ENCODE measurements at regions not wholly inside any gene's neighbourhood (a gene's known extent, or its start where the extent isn't known, plus 50 kb on each side); places are given as distances from the start of the nearest gene placed in this dataset.

DNA sequence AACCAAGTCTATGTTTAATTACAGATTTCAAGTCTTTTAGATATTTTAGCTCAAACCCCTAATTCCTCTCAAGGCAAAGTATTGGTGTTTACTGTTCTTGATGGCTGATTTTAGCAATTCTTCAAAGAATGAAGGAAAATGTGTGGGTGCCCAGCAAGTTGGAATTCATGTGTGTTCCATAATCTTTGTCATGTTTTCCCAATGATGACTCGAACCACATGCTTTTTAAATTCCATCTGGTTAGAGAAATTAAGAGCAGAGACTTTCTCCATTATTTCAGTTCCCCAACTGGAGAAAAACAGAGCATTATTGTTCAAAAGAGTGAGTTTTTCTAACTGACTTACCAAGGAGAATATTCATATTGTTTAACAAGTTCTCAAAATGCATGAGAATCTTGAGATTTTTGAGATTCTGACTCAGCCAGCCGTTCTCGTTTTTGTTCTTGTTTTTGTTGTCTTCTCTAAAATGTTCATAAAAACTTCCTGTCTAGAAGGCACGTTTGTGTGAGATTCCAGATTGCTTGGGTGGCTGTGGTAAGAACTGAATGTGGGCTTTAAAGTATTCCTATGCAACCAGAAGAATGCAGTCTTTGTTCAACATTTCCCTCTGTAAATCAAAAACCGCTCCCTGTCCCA, 404.7 kb downstream of the IRS2 start:
- Mint-ChIP-seq H3K4me3 (no peak overlapping the region), H3K36me3 (ENCODE audit: low read depth) (no peaks in the 10 kb centered on the region), H3K27me3 (ENCODE audit: low read depth) (no peaks in the 10 kb centered on the region), H3K27ac (no peak overlapping the region), H3K9me3 (no peaks in the 10 kb centered on the region), H3K4me1 (no peaks in the 10 kb centered on the region)
- TF ChIP-seq, protein P1, sequence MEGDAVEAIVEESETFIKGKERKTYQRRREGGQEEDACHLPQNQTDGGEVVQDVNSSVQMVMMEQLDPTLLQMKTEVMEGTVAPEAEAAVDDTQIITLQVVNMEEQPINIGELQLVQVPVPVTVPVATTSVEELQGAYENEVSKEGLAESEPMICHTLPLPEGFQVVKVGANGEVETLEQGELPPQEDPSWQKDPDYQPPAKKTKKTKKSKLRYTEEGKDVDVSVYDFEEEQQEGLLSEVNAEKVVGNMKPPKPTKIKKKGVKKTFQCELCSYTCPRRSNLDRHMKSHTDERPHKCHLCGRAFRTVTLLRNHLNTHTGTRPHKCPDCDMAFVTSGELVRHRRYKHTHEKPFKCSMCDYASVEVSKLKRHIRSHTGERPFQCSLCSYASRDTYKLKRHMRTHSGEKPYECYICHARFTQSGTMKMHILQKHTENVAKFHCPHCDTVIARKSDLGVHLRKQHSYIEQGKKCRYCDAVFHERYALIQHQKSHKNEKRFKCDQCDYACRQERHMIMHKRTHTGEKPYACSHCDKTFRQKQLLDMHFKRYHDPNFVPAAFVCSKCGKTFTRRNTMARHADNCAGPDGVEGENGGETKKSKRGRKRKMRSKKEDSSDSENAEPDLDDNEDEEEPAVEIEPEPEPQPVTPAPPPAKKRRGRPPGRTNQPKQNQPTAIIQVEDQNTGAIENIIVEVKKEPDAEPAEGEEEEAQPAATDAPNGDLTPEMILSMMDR (IDR thresholded peaks at IDR 0.05; ENCODE audit: unreplicated experiment in 3 of 3): no peak

- TF ChIP-seq, protein P1 (IDR thresholded peaks at IDR 0.05; ENCODE audit: unreplicated experiment in 3 of 3): no peak
- Mint-ChIP-seq H3K27me3 (ENCODE audit: low read depth) (no peaks in the 10 kb centered on the region), H3K27ac (no peak overlapping the region), H3K4me3 (no peak overlapping the region), H3K4me1 (no peaks in the 10 kb centered on the region), H3K36me3 (ENCODE audit: low read depth) (no peaks in the 10 kb centered on the region), H3K9me3 (no peaks in the 10 kb centered on the region)
These were observed 405.9 kb downstream of the IRS2 start for GRCh38 chr13:109380457-109380856.

DNA sequence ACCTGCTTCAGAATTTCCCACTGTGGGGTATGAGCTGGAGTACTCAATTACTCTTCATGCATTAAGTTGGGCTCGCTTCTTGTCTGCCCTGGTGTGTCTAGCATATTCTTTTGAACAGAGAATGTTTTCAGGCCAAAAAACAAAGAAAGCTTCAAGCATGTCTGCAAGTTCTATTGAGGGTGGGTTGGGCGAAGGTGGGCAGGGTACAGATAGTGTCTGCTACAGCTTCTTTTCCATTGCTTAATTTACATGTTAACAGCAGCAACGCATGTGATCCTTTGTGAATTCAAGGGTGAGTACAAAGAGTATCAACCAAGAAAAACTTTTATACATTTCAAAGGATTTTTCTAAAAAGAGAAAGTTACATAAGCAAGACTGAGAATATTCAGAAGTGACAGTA, 406.5 kb downstream of the IRS2 start:
- no peaks in the 10 kb centered on the region for H3K9me3 Mint-ChIP-seq
- no peak overlapping the region for H3K27ac Mint-ChIP-seq
- no peaks in the 10 kb centered on the region for H3K27me3 Mint-ChIP-seq (ENCODE audit: low read depth)
- TF ChIP-seq, protein P1 (IDR thresholded peaks at IDR 0.05; ENCODE audit: unreplicated experiment in 3 of 3): no peak
- no peaks in the 10 kb centered on the region for H3K4me1 Mint-ChIP-seq
- H3K36me3 Mint-ChIP-seq (ENCODE audit: low read depth): no peaks in the 10 kb centered on the region
- no peak overlapping the region for H3K4me3 Mint-ChIP-seq

GRCh38 chr13:109376936-109377335, 409.4 kb downstream of the IRS2 start:
- TF ChIP-seq, protein P1 (IDR thresholded peaks at IDR 0.05; ENCODE audit: unreplicated experiment in 3 of 3): no peak
- H3K9me3 Mint-ChIP-seq: no peaks in the 10 kb centered on the region
- H3K36me3 Mint-ChIP-seq (ENCODE audit: low read depth): no peaks in the 10 kb centered on the region
- H3K4me3 Mint-ChIP-seq: no peak overlapping the region
- no peak overlapping the region for H3K27ac Mint-ChIP-seq
- H3K4me1 Mint-ChIP-seq: no peaks in the 10 kb centered on the region
- H3K27me3 Mint-ChIP-seq (ENCODE audit: low read depth): no peaks in the 10 kb centered on the region

DNA sequence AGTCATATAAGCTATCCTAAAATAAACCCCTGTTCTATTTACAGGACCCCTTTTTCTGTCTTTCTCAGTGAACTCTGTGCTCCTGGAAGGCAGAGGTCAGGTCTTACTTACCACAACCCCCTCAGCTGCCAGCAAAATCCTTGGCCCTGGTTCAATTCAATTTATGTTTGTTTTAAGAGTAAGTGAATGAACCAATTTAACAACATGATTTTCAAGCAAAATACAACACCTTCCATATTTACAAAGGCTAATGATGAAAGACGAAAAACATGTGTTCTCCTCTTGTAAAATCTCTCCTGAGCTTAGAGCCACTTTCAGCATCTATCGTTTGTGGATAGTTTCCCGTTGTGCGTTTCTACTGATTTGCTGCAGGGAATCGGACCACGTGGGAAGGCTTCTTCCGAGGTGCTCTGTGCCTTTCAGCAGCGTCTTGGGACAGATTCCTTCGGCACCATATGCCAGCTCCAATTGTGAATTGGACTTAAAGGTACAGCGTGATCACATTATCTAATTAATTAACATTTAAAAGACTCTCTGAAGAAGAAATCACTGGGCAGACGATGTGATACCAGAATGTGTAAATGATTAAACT, 411.7 kb downstream of the IRS2 start:
- no peaks in the 10 kb centered on the region for H3K9me3 Mint-ChIP-seq
- no peaks in the 10 kb centered on the region for H3K4me1 Mint-ChIP-seq
- no peak overlapping the region for H3K4me3 Mint-ChIP-seq
- H3K27me3 Mint-ChIP-seq (ENCODE audit: low read depth): no peaks in the 10 kb centered on the region
- H3K36me3 Mint-ChIP-seq (ENCODE audit: low read depth): no peaks in the 10 kb centered on the region
- TF ChIP-seq, protein P1 (IDR thresholded peaks at IDR 0.05; ENCODE audit: unreplicated experiment in 3 of 3): no peak
- H3K27ac Mint-ChIP-seq: no peak overlapping the region

GRCh38 chr13:109372666-109373065, 413.7 kb downstream of the IRS2 start:
- Mint-ChIP-seq H3K4me1 (no peaks in the 10 kb centered on the region), H3K27ac (no peak overlapping the region), H3K9me3 (no peaks in the 10 kb centered on the region), H3K36me3 (ENCODE audit: low read depth) (no peaks in the 10 kb centered on the region), H3K4me3 (no peak overlapping the region), H3K27me3 (ENCODE audit: low read depth) (no peaks in the 10 kb centered on the region)
- TF ChIP-seq, protein P1 (IDR thresholded peaks at IDR 0.05; ENCODE audit: unreplicated experiment in 3 of 3): no peak
